NCI-H2227 treated with DMSO at 0.1 percent for 48 hours (cell line): ENCODE measurements at regions not wholly inside any gene's neighbourhood (a gene's known extent, or its start where the extent isn't known, plus 50 kb on each side); places are given as distances from the start of the nearest gene placed in this dataset.

Experiments
- DNase-seq: peaks from one replicate; lab custom pipeline; 2025; lab: John Stamatoyannopoulos, UW

- no peak for DNase-seq
Measured at GRCh38 chr2:11953258-11953657, 206.8 kb downstream of the LPIN1 start.

GRCh38 chr2:11955314-11955713 is 208.9 kb downstream of the LPIN1 start:
- DNase-seq, result no peak

GRCh38 chr2:11955884-11956291 is 209.5 kb downstream of the LPIN1 start:
- peak; percentile 47 for DNase-seq

GRCh38 chr2:11962707-11963328 is 216.4 kb downstream of the LPIN1 start:
- no peak for DNase-seq

- DNase-seq, result no peak
Measured at GRCh38 chr2:11963966-11964365, 217.5 kb downstream of the LPIN1 start.

- no peak for DNase-seq
Measured at GRCh38 chr2:11967946-11968465, 221.6 kb downstream of the LPIN1 start.

- no peak for DNase-seq
Measured at GRCh38 chr2:11968521-11968920, 222.1 kb downstream of the LPIN1 start.

GRCh38 chr2:11969774-11970173 is 223.3 kb downstream of the LPIN1 start:
- DNase-seq, result no peak

GRCh38 chr2:11974573-11974972 is 228.1 kb downstream of the LPIN1 start:
- no peak for DNase-seq

- DNase-seq, result no peak
Measured at GRCh38 chr2:11975373-11975772, 228.9 kb downstream of the LPIN1 start.

GRCh38 chr2:11976073-11976472 is 229.6 kb downstream of the LPIN1 start:
- no peak for DNase-seq

GRCh38 chr2:11977766-11978524 is 231.5 kb downstream of the LPIN1 start:
- DNase-seq, result no peak

GRCh38 chr2:11980809-11981208 is 234.4 kb downstream of the LPIN1 start:
- no peak for DNase-seq

GRCh38 chr2:11983401-11983800 is 237.0 kb downstream of the LPIN1 start:
- no peak for DNase-seq

- no peak for DNase-seq
Measured at GRCh38 chr2:11983870-11984269, 237.4 kb downstream of the LPIN1 start.

- no peak for DNase-seq
Measured at GRCh38 chr2:11984316-11985158, 238.1 kb downstream of the LPIN1 start.

GRCh38 chr2:11985817-11986566 is 239.6 kb downstream of the LPIN1 start:
- no peak for DNase-seq

GRCh38 chr2:11987151-11987550 is 240.7 kb downstream of the LPIN1 start:
- DNase-seq, result no peak

- no peak for DNase-seq
Measured at GRCh38 chr2:11988691-11989353, 242.4 kb downstream of the LPIN1 start.

- DNase-seq, result no peak
Measured at GRCh38 chr2:11989354-11989703, 242.9 kb downstream of the LPIN1 start.

- no peak for DNase-seq
Measured at GRCh38 chr2:11990576-11990975, 244.1 kb downstream of the LPIN1 start.
